K562 (cell line): ENCODE measurements at regions not wholly inside any gene's neighbourhood (a gene's known extent, or its start where the extent isn't known, plus 50 kb on each side); places are given as distances from the start of the nearest gene placed in this dataset.

Experiments used
- ATAC-seq: fragments of 200-7000 bp; cut with Tn5 transposase; 3 replicates; pipeline ENCODE4 v1.9.1; 2020; ENCODE audit warnings: moderate library complexity
- BruUV-seq: library from RNA; stranded (reverse); fragments of 400-500 nt; replicated peaks from 2 replicates; lab custom pipeline; 2021; lab: Mats Ljungman, UMichigan
- CTCF ChIA-PET: fragments of 300-600 bp; formaldehyde crosslinking; extraction: SDS; loops from one replicate; lab custom pipeline; 2021; ENCODE audit warnings: low intra/inter-chr PET ratio; lab: Yijun Ruan, JAX
- POLR2A ChIA-PET: fragments of 300-600, 350-650 bp; sonication (Branson Sonifier 250); formaldehyde crosslinking; extraction: SDS; loops from one replicate; lab custom pipeline; 2021; ENCODE audit warnings: antibody characterized with exemption, inconsistent platforms; lab: Yijun Ruan, JAX
- DNase-seq, 4 experiments: peaks; one replicate each; pipeline versions ENCODE4 v3.0.0 to v3.0.0-alpha.2; 2011 to 2018; ENCODE audit warnings: low spot score in 3 of 4, mixed read lengths in 3 of 4; ENCODE audit errors: extremely low read depth in 1 of 4
- FAIRE-seq: peaks from 2 replicates; lab custom pipeline; 2011; peaks lifted over from hg19 to GRCh38; lab: Jason Lieb, UNC
- H2AFZ ChIP-seq: 2 replicates; pipeline ENCODE4 v1.6.0; 2011; ENCODE audit warnings: low read depth, low read length, control low read depth, inconsistent platforms
- H3K27ac ChIP-seq: fragments of 200-600 bp; 3 replicates; pipeline ENCODE4 v1.8.0; 2011; ENCODE audit warnings: low read depth, mild to moderate bottlenecking, control low read depth, inconsistent platforms, low read length, moderate library complexity, mixed read lengths; ENCODE audit errors: extremely low read depth
- H3K27me3 ChIP-seq, 2 experiments: fragments of 300-600 bp in 1 of 2; 2 replicates in 1 of 2; 3 replicates in 1 of 2; pipeline versions ENCODE4 v1.6.0 to v1.8.0; 2011; ENCODE audit warnings: inconsistent platforms in 2 of 2, low read length in 2 of 2, mild to moderate bottlenecking in 1 of 2, mixed read lengths in 1 of 2, moderate library complexity in 1 of 2; ENCODE audit not compliant: control insufficient read depth in 2 of 2, insufficient read depth in 2 of 2
- H3K36me3 ChIP-seq: fragments of 300-600 bp; 3 replicates; pipeline ENCODE4 v1.8.0; 2011; ENCODE audit warnings: mild to moderate bottlenecking, low read length, inconsistent platforms; ENCODE audit not compliant: control insufficient read depth, insufficient read depth
- H3K4me1 ChIP-seq, 2 experiments: fragments of 200-600 bp in 1 of 2; replicated peaks in 1 of 2; 2 replicates in 1 of 2; 3 replicates in 1 of 2; pipeline versions ENCODE4 v1.5.1 to v1.8.0; 2011; ENCODE audit warnings: inconsistent platforms in 2 of 2, low read length in 2 of 2, mild to moderate bottlenecking in 1 of 2, mixed read lengths in 1 of 2, moderate library complexity in 1 of 2; ENCODE audit not compliant: control insufficient read depth in 2 of 2, insufficient read depth in 2 of 2
- H3K4me2 ChIP-seq: 2 replicates; pipeline ENCODE4 v1.6.1; 2011; ENCODE audit warnings: low read length, control low read depth, inconsistent platforms, mixed read lengths; ENCODE audit not compliant: insufficient read depth
- H3K4me3 ChIP-seq: fragments of 200-600 bp; sonication (generic), shearing (Covaris generic); 2 replicates; pipeline ENCODE4 v1.5.1; 2016; ENCODE audit warnings: control low read depth, inconsistent platforms
- H3K79me2 ChIP-seq: fragments of 200-600 bp; 3 replicates; pipeline ENCODE4 v1.8.0; 2011; ENCODE audit warnings: low read length, inconsistent platforms; ENCODE audit not compliant: control insufficient read depth, insufficient read depth
- H3K9ac ChIP-seq, 2 experiments: 2 replicates each; pipeline versions ENCODE4 v1.6.0 to v1.6.1; 2011; ENCODE audit warnings: low read depth in 2 of 2, low read length in 2 of 2, control low read depth in 1 of 2, inconsistent platforms in 1 of 2, mild to moderate bottlenecking in 1 of 2, mixed read lengths in 1 of 2; ENCODE audit not compliant: insufficient read depth in 1 of 2
- H3K9me1 ChIP-seq: one replicate; pipeline ENCODE4 v1.6.0; 2011; ENCODE audit warnings: inconsistent platforms, mild to moderate bottlenecking, low read length, moderate library complexity; ENCODE audit not compliant: control insufficient read depth, insufficient read depth
- H3K9me3 ChIP-seq: replicated peaks from 2 replicates; pipeline ENCODE4 v1.5.1; 2011; ENCODE audit warnings: low read depth, low read length, inconsistent platforms; ENCODE audit not compliant: control insufficient read depth, insufficient read depth
- H4K20me1 ChIP-seq: replicated peaks from 2 replicates; pipeline ENCODE4 v1.6.1; 2011; ENCODE audit warnings: low read length, inconsistent platforms, mixed read lengths; ENCODE audit not compliant: control insufficient read depth, insufficient read depth
- ELF1 ChIP-seq: fragments of 200-800 bp; sonication (Bioruptor generic); IDR thresholded peaks from 2 replicates; pipeline ENCODE4 v1.6.1; 2016; ENCODE audit warnings: missing genetic modification characterization, missing compliant biosample characterization
- GABPB2 ChIP-seq: fragments of 250-450 bp; sonication (Bioruptor Pico); conservative IDR thresholded peaks from 2 replicates; pipeline ENCODE4 v1.5.1; 2021; ENCODE audit warnings: mild to moderate bottlenecking
- MBD1 ChIP-seq: fragments of 250-450 bp; sonication (Bioruptor Pico); IDR thresholded peaks from 2 replicates; pipeline ENCODE4 v1.8.0; 2022; ENCODE audit warnings: inconsistent platforms
- PRPF4 ChIP-seq: fragments of 200-400 bp; formaldehyde crosslinking; IDR thresholded peaks from one replicate; pipeline ENCODE4 v1.6.1; 2017; ENCODE audit warnings: low read length, low read depth, mild to moderate bottlenecking; ENCODE audit not compliant: insufficient read depth, poor library complexity, severe bottlenecking
- RBM25 ChIP-seq: fragments of 200-400 bp; formaldehyde crosslinking; IDR thresholded peaks from 2 replicates; pipeline ENCODE4 v1.6.1; 2018; ENCODE audit warnings: low read length, low read depth, moderate library complexity; ENCODE audit not compliant: severe bottlenecking
- SREBF1 ChIP-seq: fragments of 150-350 bp; IDR thresholded peaks from 2 replicates; pipeline ENCODE4 v1.6.1; 2014; ENCODE audit warnings: antibody characterized with exemption, low read depth, low read length, borderline replicate concordance
- ZFP36 ChIP-seq: fragments of 150-350 bp; IDR thresholded peaks from 2 replicates; pipeline ENCODE4 v1.6.1; 2018; ENCODE audit warnings: low read length, low read depth; ENCODE audit not compliant: partially characterized antibody
- ZNF184 ChIP-seq: sonication (generic); formaldehyde crosslinking; IDR thresholded peaks from 2 replicates; pipeline ENCODE4 v1.5.0; 2020; ENCODE audit warnings: missing genetic modification reagents
- ZNF253 ChIP-seq: fragments of 250-450 bp; sonication (Bioruptor Pico); conservative IDR thresholded peaks from 2 replicates; pipeline ENCODE4 v1.6.1; 2021; ENCODE audit warnings: mild to moderate bottlenecking
- ZNF280A ChIP-seq: fragments of 450-650 bp; IDR thresholded peaks from 2 replicates; pipeline ENCODE4 v1.6.1; 2018; ENCODE audit warnings: mild to moderate bottlenecking, low read depth; ENCODE audit not compliant: partially characterized antibody
- ZNF311 ChIP-seq: fragments of 250-450 bp; sonication (Bioruptor Pico); IDR thresholded peaks from 2 replicates; pipeline ENCODE4 v1.4.0; 2020; ENCODE audit warnings: mild to moderate bottlenecking, moderate library complexity
- ZSCAN29 ChIP-seq: fragments of 450-650 bp; IDR thresholded peaks from 2 replicates; pipeline ENCODE4 v1.6.1; 2017
- WGBS: fragments of 100-300 bp; shearing (Covaris generic); methylation state at CpG from one replicate; pipeline ENCODE4 v1.1.6; 2016; ENCODE audit warnings: low coverage, mixed read lengths; ENCODE audit not compliant: insufficient coverage; ENCODE audit errors: missing lambda C conversion rate; 5-methylcytosine and 5-hydroxymethylcytosine counted together
- in situ Hi-C: fragments of 300-500 bp; cut with MboI; formaldehyde crosslinking; loops from 4 replicates; pipeline ENCODE4 v1.15.0; 2018; ENCODE audit warnings: inconsistent platforms, mixed read lengths
- intact Hi-C: fragments of 100-400 bp; cut with micrococcal nuclease; formaldehyde crosslinking; loops from 2 replicates; pipeline ENCODE4 v1.14.2; 2022

DNA sequence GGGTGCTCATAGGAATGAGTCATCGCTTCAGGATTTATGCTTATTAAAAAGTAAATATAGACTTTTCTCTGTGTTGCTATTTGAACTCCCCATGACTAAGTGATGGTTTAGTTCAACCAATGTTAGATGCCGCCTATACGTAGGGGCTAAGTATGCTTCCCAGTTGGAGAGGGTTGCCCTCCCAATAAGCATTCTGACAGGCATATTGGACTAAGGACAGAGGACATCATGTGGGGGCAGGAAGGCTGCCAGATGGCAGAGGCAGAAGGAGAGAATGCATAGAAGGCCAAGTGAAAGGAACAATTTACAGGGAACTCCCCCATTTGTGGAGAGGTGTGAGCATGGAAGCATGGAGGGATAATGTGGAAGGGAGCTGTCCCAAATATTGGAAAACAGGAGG is 318.4 kb upstream of the OBI1 start:
- 0% methylated on average over 3 of the region's 3 CpGs for WGBS
- no peak for TF ChIP-seq SREBF1
- TF ChIP-seq PRPF4 = no peak
- TF ChIP-seq ZFP36 = no peak
- TF ChIP-seq ZNF184 (CRISPR knock-in tag) = no peak
- TF ChIP-seq ZNF280A = no peak
- TF ChIP-seq MBD1 (CRISPR knock-in tag) = no peak
- no peak for TF ChIP-seq RBM25
- TF ChIP-seq GABPB2 (CRISPR knock-in tag) = no peak
- TF ChIP-seq ZSCAN29 = no peak
- no peak for TF ChIP-seq ZNF253
- TF ChIP-seq ZNF311 (CRISPR knock-in tag) = no peak
- TF ChIP-seq ELF1 (tag) = no peak

More for the DNA sequence above, 318.4 kb upstream of the OBI1 start:
- H3K9me1 ChIP-seq = no peaks in the 10 kb centered on the region
- ATAC-seq = no peak
- in situ Hi-C loops = loop anchor here (25.0 kb wide), 1 partner anchor 840 kb away; no protein-coding TSS in a partner anchor
- BruUV-seq = no TSS peak
- H3K27me3 ChIP-seq = no peaks in the 10 kb centered on the region
- ChIA-PET CTCF (interaction anchor here (1.6 kb wide), 1 partner anchor 840 kb away, joined by 5 read pairs; no protein-coding TSS in a partner anchor), POLR2A (no interaction called here)
- H3K79me2 ChIP-seq = no peaks in the 10 kb centered on the region
- no peak overlapping the region for H3K4me3 ChIP-seq
- DNase-seq = no peak
- H3K9me3 ChIP-seq = no peaks in the 10 kb centered on the region
- H3K27ac ChIP-seq = no peak overlapping the region
- no peak overlapping the region for H3K4me2 ChIP-seq
- no peaks in the 10 kb centered on the region for H4K20me1 ChIP-seq
- H2AFZ ChIP-seq = no peak overlapping the region
- FAIRE-seq = no peak
- intact Hi-C loops = no loop called here
- no peaks in the 10 kb centered on the region for H3K4me1 ChIP-seq
- no peak overlapping the region for H3K9ac ChIP-seq
- H3K36me3 ChIP-seq = no peaks in the 10 kb centered on the region
